SK-N-MC (cell line): ENCODE measurements at regions not wholly inside any gene's neighbourhood (a gene's known extent, or its start where the extent isn't known, plus 50 kb on each side); places are given as distances from the start of the nearest gene placed in this dataset.

ENCODE experiments used
- EZH2 ChIP-seq: fragments of 200-600 bp; sonication (generic); IDR thresholded peaks from one replicate; pipeline ENCODE4 v1.6.1; 2017; ENCODE audit warnings: antibody characterized with exemption
- FOXP2 ChIP-seq: optimal IDR thresholded peaks from 2 replicates; pipeline ENCODE3; 2011; ENCODE audit warnings: mild to moderate bottlenecking, moderate library complexity; ENCODE audit not compliant: insufficient read depth; ENCODE audit errors: extremely low read length, control extremely low read depth
- POLR2AphosphoS5 ChIP-seq: IDR thresholded peaks from 2 replicates; pipeline ENCODE4 v1.6.1; 2012; ENCODE audit warnings: mild to moderate bottlenecking, low read depth, low read length, borderline replicate concordance

DNA sequence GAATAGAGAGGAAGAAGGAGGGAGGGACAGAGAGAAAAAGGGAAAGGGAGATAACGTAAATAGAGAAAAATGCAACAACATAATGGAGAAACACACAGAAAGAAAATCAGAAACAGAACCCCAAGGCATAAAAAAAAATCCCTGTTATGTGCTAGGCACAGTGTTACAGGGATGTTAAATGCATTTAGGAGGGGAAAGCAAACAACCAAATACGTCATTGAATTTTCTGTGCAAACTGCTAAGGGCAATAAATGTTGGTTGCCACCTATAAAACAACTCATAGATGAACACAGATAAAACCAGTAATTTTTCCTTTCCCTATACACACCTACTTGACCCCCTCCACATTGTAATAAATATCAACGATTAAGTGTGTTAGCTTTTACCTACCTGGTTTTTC lies 51.3 kb upstream of the ASTN2 start:
- no peak for TF ChIP-seq POLR2AphosphoS5
- no peak for TF ChIP-seq EZH2
- TF ChIP-seq FOXP2: no peak
